Hippocampal formation (tissue), 2 donors: ENCODE measurements at regions not wholly inside any gene's neighbourhood (a gene's known extent, or its start where the extent isn't known, plus 50 kb on each side); places are given as distances from the start of the nearest gene placed in this dataset.
"Not testable (repeated sequence)": the region's sequence is repeated elsewhere in the genome, so short reads cannot be mapped to it uniquely, and the experiment has no call there.

Source experiments
- DNase-seq, 2 donors: peaks; one replicate each; lab custom pipeline; 2025; lab: John Stamatoyannopoulos, UW

DNA sequence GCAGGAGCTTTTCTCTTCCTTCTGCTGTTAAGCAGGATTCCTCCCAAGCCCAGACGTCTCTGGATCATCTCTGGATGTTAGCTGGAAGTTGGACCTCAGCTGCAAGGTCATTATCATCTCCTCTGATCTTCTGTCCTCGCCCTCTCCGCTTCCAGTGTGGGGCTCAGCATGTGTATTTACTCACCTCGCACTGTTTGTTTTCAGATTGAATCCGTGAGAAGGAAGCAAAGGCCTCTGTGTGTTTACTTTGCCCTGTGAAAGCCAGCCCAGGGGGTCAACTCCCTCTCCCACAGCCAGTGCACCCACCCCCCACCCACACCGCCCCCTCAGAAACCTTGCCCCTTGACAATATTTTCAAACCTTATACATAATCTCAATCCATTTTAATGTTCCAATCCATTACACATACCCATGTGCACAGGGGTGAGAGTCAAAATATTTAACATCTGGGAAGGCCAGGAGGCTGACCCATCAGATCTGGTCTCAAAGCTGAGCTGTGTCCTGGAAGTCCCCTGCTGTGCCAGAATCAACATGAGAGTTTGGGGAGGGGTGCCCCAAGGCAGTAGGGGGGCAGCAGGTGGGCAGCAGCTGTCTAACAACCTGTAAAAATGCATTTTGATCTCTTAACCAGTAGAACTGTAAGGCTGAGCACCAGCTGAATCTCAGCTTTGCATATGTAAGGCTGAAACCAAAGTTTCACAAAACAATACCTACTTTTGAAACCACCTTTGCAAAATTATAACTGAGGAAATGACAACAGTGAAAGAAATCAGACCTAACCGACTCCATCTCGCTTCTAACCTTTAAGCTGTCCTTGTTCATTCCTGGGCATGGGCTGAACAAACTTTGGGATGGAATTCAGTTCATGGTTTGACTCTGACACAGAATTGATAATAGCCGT is 157.9 kb downstream of the ZNF664 start:
- DNase-seq: no peak

- DNase-seq: no peak
Measured at GRCh38 chr12:124131659-124132058, 158.6 kb downstream of the ZNF664 start.

GRCh38 chr12:124132530-124132929 is 159.5 kb downstream of the ZNF664 start:
- DNase-seq: no peak

- no peak for DNase-seq
Measured at GRCh38 chr12:124136796-124137195, 158.1 kb upstream of the RFLNA start.

DNA sequence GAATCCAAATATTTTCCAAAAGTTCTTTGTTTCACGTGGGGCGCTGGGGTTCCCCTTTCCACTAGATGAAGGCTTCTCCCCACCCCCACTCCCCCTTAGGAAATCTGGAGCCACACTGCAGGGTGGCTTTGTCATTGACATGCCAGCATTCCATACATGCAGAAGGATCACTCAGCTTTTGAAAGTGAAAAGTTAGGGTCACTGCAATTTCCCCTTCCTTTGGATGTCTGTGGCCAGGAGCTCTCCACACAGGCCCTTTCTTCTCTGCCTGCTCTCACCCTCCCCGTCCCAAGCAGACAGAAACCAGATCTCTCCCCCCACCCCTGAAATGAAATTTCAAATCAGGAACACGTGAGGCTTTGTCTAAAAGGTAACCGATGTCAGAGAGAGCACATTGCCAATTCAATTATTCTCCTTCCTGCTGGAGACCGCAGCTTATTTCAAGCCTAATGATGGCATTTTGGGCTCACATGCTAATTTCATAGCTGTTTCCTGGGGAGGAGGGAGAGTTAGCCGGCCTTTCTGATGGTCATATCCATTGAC is 153.9 kb upstream of the RFLNA start:
- no peak for DNase-seq

DNA sequence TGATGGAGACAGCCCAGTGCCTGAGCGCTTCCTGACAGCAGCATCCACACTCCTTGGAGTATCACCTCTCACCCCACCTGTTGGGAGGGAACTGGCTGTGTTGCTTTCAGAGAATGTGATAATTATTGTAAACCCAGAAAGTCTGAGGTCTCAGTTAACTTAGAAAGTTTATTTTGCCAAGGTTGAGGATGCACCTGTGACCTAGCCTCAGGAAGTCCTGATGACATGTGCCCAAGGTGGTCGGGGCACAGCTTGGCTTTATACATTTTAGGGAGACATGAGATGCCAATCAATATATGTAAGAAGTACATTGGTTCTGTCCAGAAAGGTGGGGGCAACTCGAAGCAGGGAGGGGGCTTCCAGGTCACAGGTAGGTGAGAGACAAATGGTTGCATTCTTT is 153.3 kb upstream of the RFLNA start:
- not testable (repeated sequence) for DNase-seq

DNA sequence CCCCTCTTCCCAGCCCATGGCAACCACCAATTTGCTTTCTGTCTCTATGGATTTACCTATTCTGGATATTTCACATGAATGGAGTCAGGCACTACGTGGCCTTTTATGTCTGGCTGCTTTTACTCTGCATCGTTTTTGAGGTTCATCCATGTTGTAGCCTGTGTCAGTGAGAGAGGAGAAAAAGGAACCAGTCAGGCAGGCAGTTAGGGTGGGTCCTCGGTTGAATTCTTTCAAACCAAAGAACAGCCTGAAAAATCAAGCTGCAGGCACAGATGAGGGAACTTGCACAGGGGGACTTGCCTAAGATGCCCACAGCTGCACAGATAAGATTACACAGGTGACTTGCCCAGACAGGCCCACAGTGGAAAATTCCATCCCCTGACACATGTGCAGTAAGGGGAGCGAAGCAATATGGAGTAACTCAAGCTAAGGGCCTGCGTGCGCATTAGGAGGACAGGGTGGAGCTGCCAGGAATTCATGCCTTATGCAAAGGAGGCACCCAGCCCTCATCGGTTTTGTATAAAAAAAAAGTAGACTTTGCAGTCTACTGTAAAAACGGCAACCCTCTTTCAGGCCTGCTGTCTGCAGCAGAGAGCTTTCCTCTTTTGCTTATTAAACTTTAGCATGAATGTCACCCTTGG is 152.4 kb upstream of the RFLNA start:
- DNase-seq: no peak

DNA sequence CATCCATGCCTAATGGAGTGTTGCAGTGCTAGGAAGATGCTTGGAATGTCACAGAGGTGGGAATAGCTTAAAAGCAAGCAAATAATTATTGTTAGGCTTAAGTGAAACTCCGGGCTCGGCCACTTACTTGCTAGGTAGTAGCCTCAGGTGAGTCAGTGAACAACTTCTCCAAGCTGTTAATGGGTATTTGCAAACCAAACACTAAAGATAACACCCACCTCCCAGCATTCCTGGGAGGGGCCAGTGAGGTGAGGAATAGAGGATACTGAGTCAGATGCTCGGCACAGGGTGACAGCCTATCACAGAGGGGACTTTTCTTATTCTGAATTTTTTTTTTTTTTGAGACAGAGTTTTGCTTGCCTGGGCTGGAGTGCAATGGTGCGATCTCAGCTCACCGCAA is 151.2 kb upstream of the RFLNA start:
- DNase-seq: no peak

DNA sequence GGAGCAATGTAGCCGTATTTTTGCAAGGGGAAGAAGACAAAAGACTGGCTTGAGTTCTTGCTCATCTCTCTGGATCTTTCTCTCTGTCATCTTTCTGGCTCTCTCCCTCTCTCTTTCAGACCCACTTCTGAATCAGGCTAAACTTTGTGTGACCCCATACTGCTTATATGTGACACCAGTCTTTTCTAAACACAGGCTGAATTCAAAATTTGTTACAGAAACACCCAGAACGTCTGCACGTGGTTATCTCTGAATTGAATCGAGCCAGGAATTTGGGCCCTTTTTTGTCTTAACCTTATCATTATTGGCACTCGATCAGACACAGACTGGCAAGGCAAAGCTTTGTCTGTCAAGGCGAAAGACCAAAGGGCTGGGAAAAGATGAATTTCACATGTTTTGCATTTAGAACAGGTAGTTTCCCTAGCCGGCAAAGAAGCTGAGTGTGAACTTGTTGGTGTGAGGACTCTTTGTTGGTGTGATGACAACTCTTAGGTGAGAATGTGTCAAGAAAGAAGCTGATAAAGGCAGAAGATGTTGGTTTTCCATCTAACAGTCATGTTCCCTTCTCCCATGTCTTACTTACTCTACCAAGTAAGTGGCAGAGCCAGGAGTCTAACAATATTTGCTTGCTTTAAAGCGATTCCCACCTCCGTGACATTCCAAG is 150.2 kb upstream of the RFLNA start:
- DNase-seq: no peak

- no peak for DNase-seq
Measured at GRCh38 chr12:124147027-124147426, 147.9 kb upstream of the RFLNA start.

GRCh38 chr12:124147575-124147974 is 147.3 kb upstream of the RFLNA start:
- DNase-seq: no peak

DNA sequence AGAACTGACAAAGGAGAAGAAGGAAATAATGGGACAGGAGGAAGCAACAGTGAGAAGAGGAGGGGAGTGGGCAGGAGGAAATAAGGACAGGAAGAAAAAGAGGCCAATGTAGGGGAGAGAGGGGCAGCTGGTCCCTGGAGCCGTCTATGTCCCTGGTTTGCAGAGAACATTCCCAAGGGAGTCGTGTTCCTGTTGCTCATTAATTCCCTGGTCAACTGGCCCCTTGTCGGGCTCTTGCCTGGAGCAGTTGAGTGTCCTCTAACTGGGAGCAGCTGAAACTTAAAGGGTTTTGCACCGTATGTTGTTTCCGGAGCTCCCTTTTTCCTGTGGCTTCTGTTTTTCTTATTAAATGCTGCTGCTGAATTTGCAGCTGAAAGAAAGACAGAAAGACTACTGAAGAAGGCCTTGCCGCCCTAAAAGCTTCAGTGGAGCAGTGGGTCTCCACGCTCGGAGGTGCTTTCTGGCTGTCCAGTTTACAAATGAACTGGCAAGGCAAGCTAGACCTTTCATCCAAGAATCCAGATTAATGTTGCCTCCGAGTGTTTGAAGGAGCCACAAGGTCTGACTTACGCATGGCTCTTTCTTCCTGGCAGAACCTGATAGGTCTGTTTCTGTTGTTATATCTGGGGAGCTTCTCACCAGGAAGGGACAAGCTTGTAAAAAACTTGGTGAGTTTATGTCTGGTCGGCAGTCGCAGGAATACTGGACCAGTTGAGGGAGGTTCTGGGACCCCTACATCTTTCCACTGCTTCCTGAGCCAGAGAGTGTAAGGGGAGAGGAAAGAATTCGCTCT is 146.2 kb upstream of the RFLNA start:
- no peak for DNase-seq

DNA sequence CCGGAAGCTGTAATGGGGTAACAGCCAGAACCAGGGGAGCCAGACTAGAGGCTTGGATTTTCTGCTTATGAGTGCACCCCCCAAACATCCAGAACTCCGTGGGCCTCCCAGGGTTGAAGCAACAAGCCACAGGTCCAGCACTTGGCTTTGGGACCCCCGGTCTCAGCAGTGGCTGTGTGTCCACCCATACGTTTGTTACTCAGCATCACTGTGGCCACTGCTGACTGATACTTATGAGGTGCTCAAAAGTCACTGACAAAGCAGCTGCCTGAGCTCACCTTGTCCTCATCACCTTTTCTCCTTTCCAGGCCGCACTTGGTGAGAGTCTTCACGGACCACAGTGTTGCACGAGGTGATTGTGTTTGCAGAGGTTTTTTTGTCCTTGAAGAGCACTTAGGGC is 145.6 kb upstream of the RFLNA start:
- DNase-seq: no peak

- DNase-seq: no peak
Measured at GRCh38 chr12:124150168-124150567, 144.7 kb upstream of the RFLNA start.

DNA sequence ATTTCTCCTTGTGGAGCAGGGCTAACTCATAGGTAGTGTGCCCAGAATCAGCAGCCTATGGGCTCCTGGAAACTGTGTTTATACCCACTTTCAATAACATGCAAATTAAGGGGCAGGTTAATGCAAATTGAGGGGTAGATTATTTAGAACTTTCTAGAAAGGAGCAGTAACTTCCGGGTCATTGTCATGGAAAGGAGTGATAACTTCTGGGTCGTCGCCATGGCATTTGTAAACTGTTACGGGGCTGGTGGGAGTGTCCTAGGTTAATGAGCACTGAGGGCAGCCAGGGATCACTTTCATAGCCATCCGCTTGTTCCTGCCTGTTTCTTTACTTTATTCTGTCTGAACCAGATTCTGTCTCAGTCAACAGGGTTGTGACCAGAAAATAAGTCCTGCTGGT is 143.3 kb upstream of the RFLNA start:
- DNase-seq: no peak

GRCh38 chr12:124152731-124153130 is 142.2 kb upstream of the RFLNA start:
- no peak for DNase-seq

- no peak for DNase-seq
Measured at GRCh38 chr12:124153392-124153791, 141.5 kb upstream of the RFLNA start.

DNA sequence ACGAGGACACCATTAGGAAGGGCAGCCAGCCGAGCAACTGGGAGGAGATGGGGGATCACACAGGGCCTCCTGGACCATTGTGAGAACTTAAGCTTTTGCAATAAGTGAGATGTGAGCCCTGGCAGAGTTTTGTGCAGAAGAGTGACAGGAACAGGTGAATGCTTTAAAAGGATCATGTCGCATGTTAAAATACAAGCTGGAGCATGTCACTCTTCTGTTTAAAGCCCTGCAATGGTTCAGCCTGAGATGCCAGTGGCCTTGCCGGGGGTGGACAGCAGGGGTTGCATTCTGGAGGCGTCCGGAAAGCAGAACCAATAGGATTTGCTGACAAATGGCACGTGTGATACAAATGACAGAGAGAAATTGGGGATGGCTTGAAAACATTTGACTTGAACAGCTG is 137.5 kb upstream of the RFLNA start:
- no peak for DNase-seq

GRCh38 chr12:124159655-124160054 is 135.2 kb upstream of the RFLNA start:
- no peak for DNase-seq

DNA sequence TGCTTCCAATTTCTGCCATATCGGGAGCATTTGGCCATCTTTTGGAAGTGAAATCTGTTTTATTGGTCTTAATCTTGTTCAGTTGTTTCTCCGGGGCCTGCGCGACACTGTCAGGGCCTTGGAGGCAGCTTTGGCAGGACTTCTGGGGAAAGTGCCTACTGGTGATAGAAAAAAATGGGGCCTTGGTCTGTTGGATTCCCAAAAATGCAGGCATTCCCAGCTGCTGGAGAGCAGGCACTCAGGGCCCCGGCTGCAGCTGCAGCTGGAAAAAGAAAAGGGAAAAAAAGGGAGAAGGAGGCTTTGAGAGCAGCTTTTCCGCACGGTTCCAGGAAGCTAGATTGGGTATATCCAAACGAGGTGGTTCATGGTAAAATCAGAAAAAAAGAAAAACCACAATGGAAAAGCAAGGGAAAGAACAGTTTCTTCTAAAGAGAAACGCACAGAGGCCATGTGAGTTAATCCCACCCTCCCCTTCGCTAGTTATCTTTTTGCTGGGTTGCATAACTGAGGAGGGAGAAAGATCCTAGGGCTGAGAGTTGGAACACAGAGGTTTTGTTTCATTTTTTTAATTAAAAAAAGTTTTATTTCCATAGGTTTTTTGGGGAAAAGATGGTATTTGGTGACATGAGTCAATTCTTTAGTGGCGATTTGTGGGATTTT is 134.7 kb upstream of the RFLNA start:
- DNase-seq: no peak

DNA sequence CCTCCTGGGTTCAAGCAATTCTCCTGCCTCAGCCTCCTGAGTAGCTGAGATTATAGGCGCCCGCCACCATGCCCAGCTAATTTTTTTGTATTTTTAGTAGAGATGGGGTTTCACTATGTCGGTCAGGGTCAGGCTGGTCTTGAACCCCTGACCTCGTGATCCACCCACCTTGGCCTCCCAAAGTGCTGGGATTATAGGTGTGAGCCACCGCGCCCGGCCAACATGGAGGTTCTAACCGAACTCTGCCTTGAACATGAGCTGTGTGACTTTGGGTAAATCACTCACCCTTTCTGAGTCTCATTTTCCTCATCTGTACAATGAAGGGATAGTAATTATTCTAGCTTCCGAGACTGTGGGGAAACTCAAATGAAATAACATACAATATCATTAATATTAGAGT is 133.5 kb upstream of the RFLNA start:
- not testable (repeated sequence) for DNase-seq
